Stimulated activated CD4-positive, alpha-beta T cell treated with anti-CD3 and anti-CD28 coated beads, Interleukin-12 subunit alpha, Interleukin-12 subunit beta, amount 100 ng/mL, for 48 hours (primary cell): ENCODE measurements at regions not wholly inside any gene's neighbourhood (a gene's known extent, or its start where the extent isn't known, plus 50 kb on each side); places are given as distances from the start of the nearest gene placed in this dataset.
"Not testable (repeated sequence)": the region's sequence is repeated elsewhere in the genome, so short reads cannot be mapped to it uniquely, and the experiment has no call there.

Experiments
- DNase-seq, 3 donors: peaks; one replicate each; pipeline ENCODE4 v3.0.0-alpha.2; 2020; ENCODE audit warnings: low read depth in 2 of 3, low spot score in 1 of 3

- DNase-seq, result no peak
Observed at GRCh38 chr6:9139746-9140145, 704.4 kb upstream of the SLC35B3 start.

- DNase-seq, result no peak
Observed at GRCh38 chr6:9138936-9139335, 703.6 kb upstream of the SLC35B3 start.

GRCh38 chr6:9136141-9136822 lies 700.9 kb upstream of the SLC35B3 start:
- DNase-seq, result no peak

GRCh38 chr6:9131616-9132015 lies 696.3 kb upstream of the SLC35B3 start:
- no peak for DNase-seq

- DNase-seq, result no peak
Observed at GRCh38 chr6:9131201-9131600, 695.9 kb upstream of the SLC35B3 start.

- DNase-seq, result no peak
Observed at GRCh38 chr6:9128970-9129369, 693.6 kb upstream of the SLC35B3 start.

- DNase-seq, result no peak
Observed at GRCh38 chr6:9126878-9127560, 691.7 kb upstream of the SLC35B3 start.

- not testable (repeated sequence) for DNase-seq
Observed at GRCh38 chr6:9126034-9126433, 690.7 kb upstream of the SLC35B3 start.

- DNase-seq, result no peak
Observed at GRCh38 chr6:9121549-9121948, 686.2 kb upstream of the SLC35B3 start.

- no peak for DNase-seq
Observed at GRCh38 chr6:9116026-9116425, 680.7 kb upstream of the SLC35B3 start.

GRCh38 chr6:9112544-9112943 lies 677.2 kb upstream of the SLC35B3 start:
- DNase-seq, result no peak

- DNase-seq, result no peak
Observed at GRCh38 chr6:9103876-9104521, 668.7 kb upstream of the SLC35B3 start.

GRCh38 chr6:9101920-9102319 lies 666.6 kb upstream of the SLC35B3 start:
- DNase-seq, result no peak

- DNase-seq, result no peak
Observed at GRCh38 chr6:9100869-9101580, 665.7 kb upstream of the SLC35B3 start.

- DNase-seq, result no peak
Observed at GRCh38 chr6:9095729-9096128, 660.4 kb upstream of the SLC35B3 start.

GRCh38 chr6:9095137-9095536 lies 659.8 kb upstream of the SLC35B3 start:
- no peak for DNase-seq

GRCh38 chr6:9089724-9090123 lies 654.4 kb upstream of the SLC35B3 start:
- no peak for DNase-seq

- DNase-seq, result no peak
Observed at GRCh38 chr6:9087470-9087869, 652.1 kb upstream of the SLC35B3 start.

- no peak for DNase-seq
Observed at GRCh38 chr6:9086331-9086730, 651.0 kb upstream of the SLC35B3 start.

GRCh38 chr6:9085709-9086070 lies 650.3 kb upstream of the SLC35B3 start:
- DNase-seq, result no peak

GRCh38 chr6:9085054-9085708 lies 649.8 kb upstream of the SLC35B3 start:
- no peak for DNase-seq
